Hepatocyte (in vitro differentiated cells): ENCODE measurements at regions not wholly inside any gene's neighbourhood (a gene's known extent, or its start where the extent isn't known, plus 50 kb on each side); places are given as distances from the start of the nearest gene placed in this dataset.
"Not testable (repeated sequence)": the region's sequence is repeated elsewhere in the genome, so short reads cannot be mapped to it uniquely, and the experiment has no call there.

ENCODE experiments used
- DNase-seq: peaks from one replicate; pipeline ENCODE4 v3.0.0-alpha.2; 2016; ENCODE audit warnings: low spot score
- H2AFZ ChIP-seq: fragments of 200-600 bp; sonication (generic); 2 replicates; pipeline ENCODE4 v1.6.0; 2016; ENCODE audit warnings: antibody characterized with exemption, mild to moderate bottlenecking
- H3K27ac ChIP-seq: fragments of 200-600 bp; sonication (generic); 2 replicates; pipeline ENCODE4 v1.5.1; 2016; ENCODE audit warnings: mild to moderate bottlenecking
- H3K27me3 ChIP-seq: fragments of 200-600 bp; sonication (generic); 2 replicates; pipeline ENCODE4 v1.6.1; 2016
- H3K36me3 ChIP-seq: fragments of 200-600 bp; sonication (generic); replicated peaks from 2 replicates; pipeline ENCODE4 v1.5.1; 2016; ENCODE audit warnings: low read depth; ENCODE audit not compliant: insufficient read depth
- H3K4me1 ChIP-seq: fragments of 200-600 bp; sonication (generic); 2 replicates; pipeline ENCODE4 v1.5.1; 2016; ENCODE audit warnings: mild to moderate bottlenecking, moderate library complexity; ENCODE audit not compliant: insufficient read depth
- H3K4me2 ChIP-seq: fragments of 200-600 bp; sonication (generic); 2 replicates; pipeline ENCODE4 v1.6.0; 2016
- H3K4me3 ChIP-seq: fragments of 200-600 bp; sonication (generic); 2 replicates; pipeline ENCODE4 v1.5.1; 2016; ENCODE audit warnings: mild to moderate bottlenecking
- H3K79me2 ChIP-seq: fragments of 200-600 bp; sonication (generic); 2 replicates; pipeline ENCODE4 v1.6.0; 2017; ENCODE audit warnings: mild to moderate bottlenecking
- H3K9me2 ChIP-seq: fragments of 200-600 bp; sonication (generic); replicated peaks from 2 replicates; pipeline ENCODE4 v1.6.0; 2017; ENCODE audit warnings: mild to moderate bottlenecking; ENCODE audit not compliant: insufficient read depth
- H3K9me3 ChIP-seq: fragments of 200-600 bp; sonication (generic); 2 replicates; pipeline ENCODE4 v1.5.1; 2016; ENCODE audit warnings: low read depth, mild to moderate bottlenecking
- H4K20me1 ChIP-seq: fragments of 200-600 bp; sonication (generic); 2 replicates; pipeline ENCODE4 v1.6.0; 2016; ENCODE audit warnings: mild to moderate bottlenecking; ENCODE audit not compliant: insufficient read depth, poor library complexity, severe bottlenecking
- EZH2 ChIP-seq: fragments of 200-600 bp; sonication (generic); IDR thresholded peaks from 2 replicates; pipeline ENCODE4 v1.6.1; 2016; ENCODE audit warnings: antibody characterized with exemption, mild to moderate bottlenecking, borderline replicate concordance
- EZH2phosphoT487 ChIP-seq: fragments of 200-600 bp; sonication (generic); IDR thresholded peaks from one replicate; pipeline ENCODE4 v1.6.1; 2018; ENCODE audit warnings: antibody characterized with exemption, mild to moderate bottlenecking, low read depth, moderate library complexity; ENCODE audit not compliant: unreplicated experiment, severe bottlenecking
- WGBS: methylation state at CpG from one replicate; pipeline ENCODE4 v1.1.6; 2016; ENCODE audit warnings: low lambda C conversion rate; ENCODE audit errors: missing lambda C conversion rate; 5-methylcytosine and 5-hydroxymethylcytosine counted together
- TF ChIP-seq, protein P1 (sequence below): fragments of 200-600 bp; sonication (generic); IDR thresholded peaks from 2 replicates; pipeline ENCODE4 v1.5.1; 2016; ENCODE audit warnings: antibody characterized with exemption, mild to moderate bottlenecking; ENCODE audit not compliant: poor library complexity

DNA sequence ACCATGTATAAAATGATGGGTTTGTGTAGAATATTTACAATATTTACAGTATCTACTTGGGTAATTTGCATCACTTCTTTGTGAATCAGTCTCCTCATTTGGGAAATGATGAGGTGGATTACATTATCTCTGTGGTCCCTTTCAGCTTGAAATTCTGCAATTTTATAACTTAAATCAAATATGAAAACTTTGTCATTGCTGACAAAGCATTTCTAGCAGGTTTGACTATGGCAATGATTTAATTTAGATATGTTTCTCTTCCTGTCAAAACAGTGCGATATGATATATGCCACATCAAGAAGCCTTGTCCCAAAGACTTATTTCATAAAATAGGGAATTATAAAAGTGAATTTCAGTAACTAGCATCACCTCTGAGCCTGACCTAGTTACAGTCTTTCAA, 315.8 kb upstream of the MEIS2 start:
- no peaks in the 10 kb centered on the region for H4K20me1 ChIP-seq
- no peak overlapping the region for H2AFZ ChIP-seq
- no peaks in the 10 kb centered on the region for H3K27me3 ChIP-seq
- H3K4me1 ChIP-seq, result no peaks in the 10 kb centered on the region
- WGBS, result 85% methylated on average over 1 of the region's 1 CpG
- H3K36me3 ChIP-seq, result no peaks in the 10 kb centered on the region
- no peak for TF ChIP-seq EZH2phosphoT487
- TF ChIP-seq EZH2, result no peak
- TF ChIP-seq, protein P1, sequence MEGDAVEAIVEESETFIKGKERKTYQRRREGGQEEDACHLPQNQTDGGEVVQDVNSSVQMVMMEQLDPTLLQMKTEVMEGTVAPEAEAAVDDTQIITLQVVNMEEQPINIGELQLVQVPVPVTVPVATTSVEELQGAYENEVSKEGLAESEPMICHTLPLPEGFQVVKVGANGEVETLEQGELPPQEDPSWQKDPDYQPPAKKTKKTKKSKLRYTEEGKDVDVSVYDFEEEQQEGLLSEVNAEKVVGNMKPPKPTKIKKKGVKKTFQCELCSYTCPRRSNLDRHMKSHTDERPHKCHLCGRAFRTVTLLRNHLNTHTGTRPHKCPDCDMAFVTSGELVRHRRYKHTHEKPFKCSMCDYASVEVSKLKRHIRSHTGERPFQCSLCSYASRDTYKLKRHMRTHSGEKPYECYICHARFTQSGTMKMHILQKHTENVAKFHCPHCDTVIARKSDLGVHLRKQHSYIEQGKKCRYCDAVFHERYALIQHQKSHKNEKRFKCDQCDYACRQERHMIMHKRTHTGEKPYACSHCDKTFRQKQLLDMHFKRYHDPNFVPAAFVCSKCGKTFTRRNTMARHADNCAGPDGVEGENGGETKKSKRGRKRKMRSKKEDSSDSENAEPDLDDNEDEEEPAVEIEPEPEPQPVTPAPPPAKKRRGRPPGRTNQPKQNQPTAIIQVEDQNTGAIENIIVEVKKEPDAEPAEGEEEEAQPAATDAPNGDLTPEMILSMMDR, result no peak
- H3K79me2 ChIP-seq, result no peaks in the 10 kb centered on the region
- no peak overlapping the region for H3K4me3 ChIP-seq
- no peaks in the 10 kb centered on the region for H3K9me2 ChIP-seq
- H3K27ac ChIP-seq, result no peak overlapping the region
- H3K4me2 ChIP-seq, result no peak overlapping the region
- DNase-seq, result no peak
- H3K9me3 ChIP-seq, result no peaks in the 10 kb centered on the region

- Histone ChIP-seq H3K27me3 (no peaks in the 10 kb centered on the region), H2AFZ (no peak overlapping the region), H3K9me2 (no peaks in the 10 kb centered on the region), H3K9me3 (no peaks in the 10 kb centered on the region), H3K27ac (no peak overlapping the region), H3K4me1 (no peaks in the 10 kb centered on the region), H4K20me1 (no peaks in the 10 kb centered on the region), H3K4me2 (no peak overlapping the region), H3K79me2 (no peaks in the 10 kb centered on the region), H3K4me3 (no peak overlapping the region), H3K36me3 (no peaks in the 10 kb centered on the region)
- TF ChIP-seq, protein P1, result no peak
- 75% methylated on average over 1 of the region's 1 CpG for WGBS
- no peak for DNase-seq
Observed at GRCh38 chr15:37425541-37425940, 325.2 kb upstream of the MEIS2 start.

DNA sequence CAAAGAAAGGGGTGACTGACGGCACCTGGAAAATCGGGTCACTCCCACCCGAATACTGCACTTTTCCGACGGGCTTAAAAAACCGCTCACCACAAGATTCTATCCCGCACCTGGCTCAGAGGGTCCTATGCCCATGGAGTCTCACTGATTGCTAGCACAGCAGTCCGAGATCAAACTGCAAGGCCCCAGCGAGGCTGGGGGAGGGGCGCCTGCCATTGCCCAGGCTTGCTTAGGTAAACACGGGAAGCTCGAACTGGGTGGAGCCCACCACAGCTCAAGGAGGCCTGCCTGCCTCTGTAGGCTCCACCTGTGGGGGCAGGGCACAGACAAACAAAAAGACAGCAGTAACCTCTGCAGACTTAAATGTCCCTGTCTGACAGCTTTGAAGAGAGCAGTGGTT, 327.0 kb upstream of the MEIS2 start:
- not testable (repeated sequence) for H3K36me3 ChIP-seq, H3K9me2 ChIP-seq, H3K4me2 ChIP-seq, H3K9me3 ChIP-seq, H3K4me1 ChIP-seq, DNase-seq, H4K20me1 ChIP-seq, H2AFZ ChIP-seq, H3K4me3 ChIP-seq, H3K27me3 ChIP-seq, H3K79me2 ChIP-seq, H3K27ac ChIP-seq
- WGBS, result 73% methylated on average over 12 of the region's 12 CpGs

DNA sequence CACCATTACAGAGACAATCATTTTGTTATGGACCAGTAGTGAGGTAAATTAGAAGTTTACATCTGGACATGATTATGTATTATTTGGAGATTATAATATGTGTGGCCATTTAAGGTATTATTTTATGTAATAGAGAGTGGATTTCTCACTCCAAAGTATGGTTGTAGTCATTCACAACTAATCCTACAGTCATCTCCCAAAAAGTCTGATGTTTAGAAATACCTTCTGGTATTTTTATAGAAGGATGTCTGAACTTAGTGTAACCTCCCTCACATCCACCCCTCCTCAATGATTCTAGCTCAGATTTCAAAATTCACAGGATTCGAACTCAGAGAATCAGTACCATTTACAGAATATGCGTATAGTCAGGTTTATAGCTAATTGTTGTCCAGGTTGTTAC, 346.6 kb upstream of the MEIS2 start:
- no peak overlapping the region for H3K4me2 ChIP-seq
- no peaks in the 10 kb centered on the region for H4K20me1 ChIP-seq
- TF ChIP-seq EZH2phosphoT487 (no peak), EZH2 (no peak)
- TF ChIP-seq, protein P1, result no peak
- no peak for DNase-seq
- WGBS, result 93% methylated on average over 2 of the region's 2 CpGs
- H3K27me3 ChIP-seq, result no peaks in the 10 kb centered on the region
- H2AFZ ChIP-seq, result no peak overlapping the region
- no peaks in the 10 kb centered on the region for H3K9me2 ChIP-seq
- H3K36me3 ChIP-seq, result no peaks in the 10 kb centered on the region
- H3K9me3 ChIP-seq, result peaks cover 3% of the 10 kb centered on the region
- no peaks in the 10 kb centered on the region for H3K4me1 ChIP-seq
- no peaks in the 10 kb centered on the region for H3K79me2 ChIP-seq
- no peak overlapping the region for H3K27ac ChIP-seq
- H3K4me3 ChIP-seq, result no peak overlapping the region
